GM19328 (cell line): ENCODE measurements at regions not wholly inside any gene's neighbourhood (a gene's known extent, or its start where the extent isn't known, plus 50 kb on each side); places are given as distances from the start of the nearest gene placed in this dataset.

Experiments used
- ATAC-seq: cut with Tn5 transposase; IDR thresholded peaks from one replicate; pipeline ENCODE4 v1.9.1; 2021; ENCODE audit warnings: mild to moderate bottlenecking, moderate library complexity; ENCODE audit not compliant: unreplicated experiment

- no peak for ATAC-seq
Observed at GRCh38 chr6:98107801-98108200, 726.6 kb upstream of the POU3F2 start.

GRCh38 chr6:98116455-98116854, 717.9 kb upstream of the POU3F2 start:
- ATAC-seq, result no peak

GRCh38 chr6:98117068-98117467, 717.3 kb upstream of the POU3F2 start:
- ATAC-seq, result no peak

GRCh38 chr6:98118397-98119045, 715.9 kb upstream of the POU3F2 start:
- ATAC-seq, result no peak

GRCh38 chr6:98124171-98124570, 710.2 kb upstream of the POU3F2 start:
- no peak for ATAC-seq

- ATAC-seq, result no peak
Observed at GRCh38 chr6:98131290-98131990, 702.9 kb upstream of the POU3F2 start.

GRCh38 chr6:98136333-98136732, 698.0 kb upstream of the POU3F2 start:
- ATAC-seq, result no peak

- no peak for ATAC-seq
Observed at GRCh38 chr6:98137391-98137790, 697.0 kb upstream of the POU3F2 start.

- no peak for ATAC-seq
Observed at GRCh38 chr6:98142839-98143238, 691.5 kb upstream of the POU3F2 start.

- ATAC-seq, result no peak
Observed at GRCh38 chr6:98146656-98147055, 687.7 kb upstream of the POU3F2 start.

GRCh38 chr6:98156580-98156979, 677.8 kb upstream of the POU3F2 start:
- ATAC-seq, result no peak

GRCh38 chr6:98179606-98180005, 654.8 kb upstream of the POU3F2 start:
- no peak for ATAC-seq

- no peak for ATAC-seq
Observed at GRCh38 chr6:98200084-98200483, 634.3 kb upstream of the POU3F2 start.

GRCh38 chr6:98203170-98203806, 631.1 kb upstream of the POU3F2 start:
- ATAC-seq, result no peak

GRCh38 chr6:98212468-98212867, 621.9 kb upstream of the POU3F2 start:
- ATAC-seq, result no peak

- no peak for ATAC-seq
Observed at GRCh38 chr6:98215531-98215930, 618.8 kb upstream of the POU3F2 start.

- ATAC-seq, result no peak
Observed at GRCh38 chr6:98230250-98230649, 604.1 kb upstream of the POU3F2 start.

GRCh38 chr6:98239057-98239456, 595.3 kb upstream of the POU3F2 start:
- no peak for ATAC-seq

GRCh38 chr6:98241630-98242029, 592.7 kb upstream of the POU3F2 start:
- ATAC-seq, result no peak

GRCh38 chr6:98254624-98255023, 579.8 kb upstream of the POU3F2 start:
- no peak for ATAC-seq

GRCh38 chr6:98260382-98260781, 574.0 kb upstream of the POU3F2 start:
- no peak for ATAC-seq

- ATAC-seq, result no peak
Observed at GRCh38 chr6:98272060-98272459, 562.3 kb upstream of the POU3F2 start.
